H1 (cell line): ENCODE measurements at regions not wholly inside any gene's neighbourhood (a gene's known extent, or its start where the extent isn't known, plus 50 kb on each side); places are given as distances from the start of the nearest gene placed in this dataset.

ENCODE experiments used
- CTCF ChIA-PET: fragments of 300-600 bp; sonication (Branson Sonifier 250); formaldehyde crosslinking; loops from one replicate; lab custom pipeline; 2021; ENCODE audit not compliant: partially characterized antibody; lab: Charles Lee
- POLR2A ChIA-PET: fragments of 300-600 bp; sonication (Branson Sonifier 250); formaldehyde crosslinking; loops from one replicate; lab custom pipeline; 2021; ENCODE audit warnings: inconsistent platforms; ENCODE audit not compliant: partially characterized antibody; lab: Charles Lee
- DNase-seq, 2 experiments: peaks; one replicate each; pipeline versions ENCODE4 v3.0.0 to v3.0.0-alpha.2; 2010 to 2022; ENCODE audit warnings: low spot score in 2 of 2, low read depth in 1 of 2, mixed read lengths in 1 of 2
- FAIRE-seq: peaks from 2 replicates; lab custom pipeline; 2011; peaks lifted over from hg19 to GRCh38; lab: Jason Lieb, UNC
- H2AFZ ChIP-seq: 2 replicates; pipeline ENCODE4 v1.8.1; 2012; ENCODE audit warnings: low read length, inconsistent platforms
- H2AK5ac ChIP-seq: 2 replicates; pipeline ENCODE4 v1.6.1; 2013; ENCODE audit warnings: low read depth, low read length
- H2BK120ac ChIP-seq: replicated peaks from 2 replicates; pipeline ENCODE3; 2013; ENCODE audit warnings: low read depth, low read length, inconsistent platforms
- H2BK12ac ChIP-seq: 2 replicates; pipeline ENCODE4 v1.6.1; 2013; ENCODE audit warnings: low read depth, low read length
- H2BK15ac ChIP-seq: 2 replicates; pipeline ENCODE4 v1.6.1; 2013; ENCODE audit warnings: low read length
- H2BK20ac ChIP-seq: 2 replicates; pipeline ENCODE4 v1.6.1; 2013; ENCODE audit warnings: low read length
- H2BK5ac ChIP-seq: 2 replicates; pipeline ENCODE4 v1.6.1; 2013; ENCODE audit warnings: low read depth, low read length
- H3K14ac ChIP-seq: 2 replicates; pipeline ENCODE4 v1.6.1; 2013; ENCODE audit warnings: inconsistent platforms; ENCODE audit not compliant: insufficient read length
- H3K18ac ChIP-seq: 2 replicates; pipeline ENCODE4 v1.6.1; 2013; ENCODE audit warnings: low read length; ENCODE audit errors: extremely low read depth
- H3K23ac ChIP-seq: 2 replicates; pipeline ENCODE4 v1.6.1; 2013; ENCODE audit warnings: inconsistent platforms; ENCODE audit not compliant: insufficient read length
- H3K23me2 ChIP-seq: 2 replicates; pipeline ENCODE4 v1.6.1; 2013; ENCODE audit warnings: low read depth, low read length
- H3K27ac ChIP-seq: 2 replicates; pipeline ENCODE4 v1.6.1; 2011; ENCODE audit warnings: low read depth, low read length, inconsistent platforms
- H3K27me3 ChIP-seq, 4 experiments: replicated peaks in 1 of 4; 1 replicate in 1 of 4; 2 replicates in 3 of 4; pipeline versions ENCODE4 v1.6.1 to v1.8.1; 2011 to 2013; ENCODE audit warnings: low read length in 3 of 4, mild to moderate bottlenecking in 3 of 4, inconsistent platforms in 2 of 4, mixed read lengths in 2 of 4, moderate library complexity in 1 of 4; ENCODE audit not compliant: control insufficient read depth in 3 of 4, insufficient read depth in 3 of 4; ENCODE audit errors: extremely low read depth in 1 of 4
- H3K36me3 ChIP-seq, 4 experiments: 2 replicates each; pipeline versions ENCODE4 v1.6.1 to v1.8.1; 2011 to 2013; ENCODE audit warnings: mild to moderate bottlenecking in 4 of 4, low read length in 3 of 4, moderate library complexity in 2 of 4, control low read depth in 1 of 4, inconsistent platforms in 1 of 4; ENCODE audit not compliant: insufficient read depth in 4 of 4, control insufficient read depth in 2 of 4
- H3K4ac ChIP-seq: replicated peaks from 2 replicates; pipeline ENCODE3; 2013; ENCODE audit warnings: low read length, low read depth, mixed read lengths, inconsistent platforms; ENCODE audit not compliant: insufficient read length
- H3K4me1 ChIP-seq, 4 experiments: replicated peaks in 1 of 4; 1 replicate in 1 of 4; 2 replicates in 3 of 4; pipeline versions ENCODE4 v1.6.1 to v1.8.1; 2011 to 2013; ENCODE audit warnings: low read length in 3 of 4, inconsistent platforms in 2 of 4, mixed read lengths in 1 of 4; ENCODE audit not compliant: insufficient read depth in 4 of 4, control insufficient read depth in 3 of 4
- H3K4me2 ChIP-seq, 2 experiments: 2 replicates each; pipeline versions ENCODE4 v1.6.1 to v1.8.1; 2011 to 2013; ENCODE audit warnings: low read depth in 2 of 2, low read length in 2 of 2, control low read depth in 1 of 2, inconsistent platforms in 1 of 2, mild to moderate bottlenecking in 1 of 2; ENCODE audit not compliant: insufficient read depth in 1 of 2
- H3K4me3 ChIP-seq, 4 experiments: fragments of 200-600, 300-600 bp in 1 of 4; sonication (generic), shearing (Covaris generic), sonication (Bioruptor Twin) in 1 of 4; 2 replicates each; pipeline versions ENCODE4 v1.5.1 to v1.8.1; 2011 to 2016; ENCODE audit warnings: low read length in 4 of 4, low read depth in 3 of 4, control low read depth in 2 of 4, inconsistent platforms in 2 of 4, mild to moderate bottlenecking in 2 of 4, mixed read lengths in 1 of 4, moderate library complexity in 1 of 4; ENCODE audit not compliant: insufficient read depth in 2 of 4; ENCODE audit errors: extremely low read depth in 1 of 4
- H3K56ac ChIP-seq: replicated peaks from 2 replicates; pipeline ENCODE3; 2013; ENCODE audit warnings: low read depth, mild to moderate bottlenecking, mixed read lengths, low read length, inconsistent platforms; ENCODE audit not compliant: insufficient read length
- H3K79me1 ChIP-seq: 2 replicates; pipeline ENCODE4 v1.6.1; 2013; ENCODE audit warnings: low read depth, low read length, control low read depth
- H3K79me2 ChIP-seq, 2 experiments: 2 replicates each; pipeline versions ENCODE4 v1.6.1 to v1.8.1; 2012 to 2013; ENCODE audit warnings: low read length in 2 of 2, mild to moderate bottlenecking in 2 of 2, inconsistent platforms in 1 of 2; ENCODE audit not compliant: insufficient read depth in 2 of 2, control insufficient read depth in 1 of 2
- H3K9ac ChIP-seq, 4 experiments: replicated peaks in 1 of 4; 1 replicate in 1 of 4; 2 replicates in 3 of 4; pipeline versions ENCODE4 v1.6.1 to v1.8.1; 2011 to 2013; ENCODE audit warnings: low read depth in 3 of 4, low read length in 3 of 4, control low read depth in 2 of 4, mild to moderate bottlenecking in 2 of 4, moderate library complexity in 2 of 4, inconsistent platforms in 1 of 4; ENCODE audit errors: extremely low read depth in 1 of 4
- H3K9me3 ChIP-seq, 2 experiments: 2 replicates each; pipeline versions ENCODE4 v1.6.1 to v1.8.1; 2012 to 2013; ENCODE audit warnings: mild to moderate bottlenecking in 2 of 2, moderate library complexity in 2 of 2, control low read depth in 1 of 2, inconsistent platforms in 1 of 2, low read depth in 1 of 2, low read length in 1 of 2, mixed read lengths in 1 of 2; ENCODE audit not compliant: insufficient read depth in 2 of 2
- H4K20me1 ChIP-seq, 2 experiments: replicated peaks in 1 of 2; 2 replicates each; pipeline versions ENCODE3 to v1.8.1; 2011 to 2013; ENCODE audit warnings: inconsistent platforms in 2 of 2, low read length in 2 of 2, mild to moderate bottlenecking in 1 of 2; ENCODE audit not compliant: insufficient read depth in 2 of 2, control insufficient read depth in 1 of 2
- H4K5ac ChIP-seq: 2 replicates; pipeline ENCODE4 v1.6.1; 2013; ENCODE audit warnings: low read length, low read depth, mixed read lengths, inconsistent platforms; ENCODE audit not compliant: insufficient read length
- H4K8ac ChIP-seq: 2 replicates; pipeline ENCODE4 v1.8.0; 2013; ENCODE audit warnings: mild to moderate bottlenecking, moderate library complexity, low read length, inconsistent platforms; ENCODE audit not compliant: insufficient read depth; ENCODE audit errors: extremely low read depth
- H4K91ac ChIP-seq: replicated peaks from 2 replicates; pipeline ENCODE3; 2013; ENCODE audit warnings: low read length, mixed read lengths, inconsistent platforms; ENCODE audit not compliant: insufficient read length
- BACH1 ChIP-seq: IDR thresholded peaks from 2 replicates; pipeline ENCODE4 v1.6.1; 2012; ENCODE audit warnings: low read length, improper control_type of control experiment
- BRCA1 ChIP-seq: IDR thresholded peaks from 2 replicates; pipeline ENCODE4 v1.6.1; 2012; ENCODE audit warnings: low read depth, low read length, improper control_type of control experiment
- CBX8 ChIP-seq: fragments of 300-800, 300-1000 bp; sonication (generic); IDR thresholded peaks from 2 replicates; pipeline ENCODE4 v1.7.1; 2016; ENCODE audit warnings: low read depth, low read length, borderline replicate concordance
- FOSL1 ChIP-seq: IDR thresholded peaks from 2 replicates; pipeline ENCODE4 v1.6.1; 2011; ENCODE audit warnings: mild to moderate bottlenecking, low read depth, low read length, moderate library complexity; ENCODE audit not compliant: insufficient read depth
- KDM5A ChIP-seq: fragments of 200-600 bp; IDR thresholded peaks from 2 replicates; pipeline ENCODE4 v1.7.1; 2012; ENCODE audit warnings: mild to moderate bottlenecking, low read length, inconsistent platforms, mixed read lengths
- PHF8 ChIP-seq: fragments of 200-600 bp; sonication (generic); conservative IDR thresholded peaks from 2 replicates; pipeline ENCODE4 v1.7.1; 2012; ENCODE audit warnings: low read depth, mild to moderate bottlenecking, inconsistent platforms, low read length, moderate library complexity
- RAD21 ChIP-seq, 2 experiments: IDR thresholded peaks in 1 of 2; conservative IDR thresholded peaks in 1 of 2; 2 replicates each; pipeline ENCODE4 v1.6.1; 2011; ENCODE audit warnings: low read depth in 2 of 2, low read length in 2 of 2, improper control_type of control experiment in 1 of 2, inconsistent platforms in 1 of 2, mild to moderate bottlenecking in 1 of 2, moderate library complexity in 1 of 2
- SUZ12 ChIP-seq: fragments of 200-600 bp; sonication (generic); IDR thresholded peaks from 2 replicates; pipeline ENCODE4 v1.6.1; 2012; ENCODE audit warnings: mild to moderate bottlenecking, inconsistent platforms, low read length, moderate library complexity, mixed read lengths
- WGBS, 2 experiments: shearing (Covaris generic) in 1 of 2; methylation state at CpG; one replicate each; pipeline versions ENCODE4 v1.1.6 to v1.1.7; 2013 to 2015; ENCODE audit warnings: low lambda C conversion rate in 2 of 2, mixed read lengths in 2 of 2, inconsistent platforms in 1 of 2, low coverage in 1 of 2, missing lambda C conversion rate in 1 of 2; ENCODE audit not compliant: insufficient replicate concordance in 2 of 2, insufficient coverage in 1 of 2, insufficient read length in 1 of 2; ENCODE audit errors: extremely low coverage in 1 of 2, missing lambda C conversion rate in 1 of 2; 5-methylcytosine and 5-hydroxymethylcytosine counted together

DNA sequence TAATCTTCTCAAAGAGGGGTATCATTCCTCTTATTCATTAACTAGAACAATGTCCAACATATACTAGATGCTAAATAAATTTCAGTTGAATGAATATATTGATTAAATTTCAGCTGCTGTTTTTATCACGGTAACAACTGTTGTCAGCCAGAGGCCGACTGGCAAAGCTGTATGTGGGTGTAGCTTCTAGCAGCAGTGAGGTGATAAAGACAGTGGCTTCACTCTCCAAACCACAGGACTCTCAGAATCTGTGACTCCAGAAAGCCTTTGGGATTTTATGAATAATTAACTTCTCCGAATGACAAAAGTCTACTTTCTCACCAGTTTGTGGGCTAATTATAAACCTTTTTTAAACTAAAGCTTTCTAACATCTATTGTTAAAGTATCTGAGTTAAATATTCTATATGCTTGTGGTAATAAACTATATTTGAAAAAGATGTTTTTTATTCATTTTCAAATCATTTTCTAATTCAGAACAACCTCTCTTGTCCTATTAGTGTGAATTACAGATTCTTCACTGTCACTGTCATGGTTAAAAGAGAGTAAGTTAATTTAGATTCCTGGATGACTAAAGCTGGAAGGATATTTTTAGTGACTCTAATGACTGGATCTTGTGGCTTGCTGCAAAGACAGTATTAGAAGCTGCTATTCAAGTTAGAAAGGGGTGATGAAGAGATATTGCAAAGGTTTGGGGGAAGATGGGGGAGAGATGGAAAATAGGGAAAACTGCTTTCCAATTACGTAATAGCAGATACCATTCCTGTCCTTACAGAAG lies 796.4 kb upstream of the ARPP21 start:
- 75% methylated on average over 4 of the region's 4 CpGs; no CpG with 5 or more reads in 1 of the 2 experiments for WGBS, 2 experiments
- Histone ChIP-seq H3K4ac (no peak overlapping the region), H4K5ac (no peak overlapping the region), H2BK120ac (no peak overlapping the region), H3K27me3 (no peaks in the 10 kb centered on the region), H3K36me3 (no peaks in the 10 kb centered on the region), H2BK15ac (no peak overlapping the region), H3K14ac (no peak overlapping the region), H4K8ac (no peak overlapping the region), H3K4me2 (no peak overlapping the region), H3K23me2 (no peaks in the 10 kb centered on the region; the same call in 1 of the 2 replicates), H3K27ac (no peak overlapping the region), H3K79me1 (no peaks in the 10 kb centered on the region), H2AFZ (no peak overlapping the region), H2BK20ac (no peak overlapping the region), H3K23ac (no peak overlapping the region), H2AK5ac (no peak overlapping the region), H3K79me2 (no peaks in the 10 kb centered on the region), H3K9ac (no peak overlapping the region), H3K4me1 (peaks cover 0 to 7% (median 4%) of the 10 kb centered on the region in 4 experiments; a peak in 3 of 7 replicates), H4K20me1 (no peaks in the 10 kb centered on the region), H2BK12ac (no peak overlapping the region), H2BK5ac (no peak overlapping the region), H3K9me3 (no peaks in the 10 kb centered on the region), H3K56ac (no peak overlapping the region), H3K4me3 (no peak overlapping the region), H4K91ac (no peak overlapping the region), H3K18ac (no peak overlapping the region)
- ChIA-PET CTCF (interaction anchor here (1.0 to 1.2 kb wide), 2 partner anchors 13 to 33 kb away, joined by 3 read pairs; no protein-coding TSS in a partner anchor), POLR2A (no interaction called here)
- TF ChIP-seq PHF8 = no peak
- TF ChIP-seq CBX8 = no peak
- no peak for TF ChIP-seq BRCA1
- no peak for TF ChIP-seq BACH1
- no peak for TF ChIP-seq SUZ12
- TF ChIP-seq RAD21 (IDR thresholded peaks at IDR 0.05 in 1 of 2, conservative IDR thresholded peaks at IDR 0.05 in 1 of 2; ENCODE audit: low read depth in 2 of 2, low read length in 2 of 2) = no peak
- TF ChIP-seq FOSL1 = no peak
- no peak for TF ChIP-seq KDM5A
- DNase-seq (no peak), FAIRE-seq (no peak)
